Mesendoderm (in vitro differentiated cells): ENCODE measurements at regions not wholly inside any gene's neighbourhood (a gene's known extent, or its start where the extent isn't known, plus 50 kb on each side); places are given as distances from the start of the nearest gene placed in this dataset.

ENCODE experiments used
- DNase-seq: peaks from one replicate; pipeline ENCODE4 v3.0.0; 2013
- H2AK5ac ChIP-seq: 2 replicates; pipeline ENCODE4 v1.6.1; 2013; ENCODE audit warnings: low read length, inconsistent platforms
- H2BK120ac ChIP-seq: 2 replicates; pipeline ENCODE4 v1.6.1; 2013; ENCODE audit warnings: low read depth, mild to moderate bottlenecking, low read length, moderate library complexity, mixed read lengths
- H2BK15ac ChIP-seq: replicated peaks from 2 replicates; pipeline ENCODE4 v1.6.1; 2013; ENCODE audit warnings: low read depth, mild to moderate bottlenecking, moderate library complexity
- H2BK5ac ChIP-seq: 2 replicates; pipeline ENCODE4 v1.6.1; 2013; ENCODE audit warnings: low read length, inconsistent platforms
- H3K18ac ChIP-seq: 2 replicates; pipeline ENCODE4 v1.6.1; 2013; ENCODE audit warnings: mild to moderate bottlenecking, low read length, mixed read lengths
- H3K23ac ChIP-seq: one replicate; pipeline ENCODE4 v1.6.1; 2013; ENCODE audit warnings: low read length
- H3K27ac ChIP-seq: 2 replicates; pipeline ENCODE4 v1.5.1; 2013; ENCODE audit warnings: low read depth, mild to moderate bottlenecking, inconsistent platforms, low read length, moderate library complexity
- H3K27me3 ChIP-seq: 2 replicates; pipeline ENCODE4 v1.6.1; 2013; ENCODE audit warnings: low read length, control low read depth, mild to moderate bottlenecking, inconsistent platforms; ENCODE audit not compliant: insufficient read depth, poor library complexity
- H3K36me3 ChIP-seq: 2 replicates; pipeline ENCODE4 v1.6.1; 2013; ENCODE audit warnings: low read length, inconsistent platforms; ENCODE audit not compliant: control insufficient read depth, insufficient read depth
- H3K4ac ChIP-seq: one replicate; pipeline ENCODE4 v1.6.1; 2013; ENCODE audit warnings: low read depth, mild to moderate bottlenecking, low read length, moderate library complexity
- H3K4me1 ChIP-seq: 2 replicates; pipeline ENCODE4 v1.6.1; 2013; ENCODE audit warnings: low read depth, low read length, inconsistent platforms; ENCODE audit not compliant: control insufficient read depth
- H3K4me2 ChIP-seq: 2 replicates; pipeline ENCODE4 v1.6.1; 2013; ENCODE audit warnings: low read length
- H3K4me3 ChIP-seq: 2 replicates; pipeline ENCODE4 v1.5.1; 2013; ENCODE audit warnings: mild to moderate bottlenecking, low read length
- H3K56ac ChIP-seq: one replicate; pipeline ENCODE4 v1.6.1; 2013; ENCODE audit warnings: low read length
- H3K79me1 ChIP-seq: 2 replicates; pipeline ENCODE4 v1.6.1; 2013; ENCODE audit warnings: low read length, inconsistent platforms
- H3K79me2 ChIP-seq: 2 replicates; pipeline ENCODE4 v1.6.1; 2013; ENCODE audit warnings: mild to moderate bottlenecking, low read length; ENCODE audit not compliant: control insufficient read depth, insufficient read depth
- H3K9ac ChIP-seq: 2 replicates; pipeline ENCODE4 v1.6.1; 2013; ENCODE audit warnings: low read length, inconsistent platforms
- H4K5ac ChIP-seq: one replicate; pipeline ENCODE4 v1.6.1; 2013; ENCODE audit warnings: low read length
- H4K8ac ChIP-seq: one replicate; pipeline ENCODE4 v1.6.1; 2013; ENCODE audit warnings: low read depth, mild to moderate bottlenecking, control low read depth, low read length, moderate library complexity
- WGBS: extraction: QIAGEN DNeasy Blood & Tissue Kit; methylation state at CpG from one replicate; pipeline ENCODE4 v1.1.7; 2013; ENCODE audit warnings: low lambda C conversion rate, missing lambda C conversion rate; ENCODE audit not compliant: insufficient coverage; ENCODE audit errors: extremely low coverage; 5-methylcytosine and 5-hydroxymethylcytosine counted together

GRCh38 chr5:53239301-53239990 is 129.9 kb upstream of the MOCS2 start:
- H3K36me3 ChIP-seq, result no peaks in the 10 kb centered on the region
- H2AK5ac ChIP-seq, result no peak overlapping the region
- H2BK120ac ChIP-seq, result no peak overlapping the region
- H2BK15ac ChIP-seq, result no peak overlapping the region
- H4K5ac ChIP-seq, result no peak overlapping the region
- H3K4me1 ChIP-seq, result no peaks in the 10 kb centered on the region
- H3K4me3 ChIP-seq, result no peak overlapping the region
- H2BK5ac ChIP-seq, result no peak overlapping the region
- no peak overlapping the region for H3K23ac ChIP-seq
- H3K79me2 ChIP-seq, result no peaks in the 10 kb centered on the region
- H4K8ac ChIP-seq, result no peak overlapping the region
- no peaks in the 10 kb centered on the region for H3K79me1 ChIP-seq
- no peak overlapping the region for H3K4me2 ChIP-seq
- H3K27me3 ChIP-seq, result no peaks in the 10 kb centered on the region
- no peak overlapping the region for H3K27ac ChIP-seq
- H3K9ac ChIP-seq, result no peak overlapping the region
- H3K18ac ChIP-seq, result no peak overlapping the region
- no peak overlapping the region for H3K4ac ChIP-seq
- no CpG with 5 or more reads among the region's 2 CpGs for WGBS
- DNase-seq, result no peak
- no peak overlapping the region for H3K56ac ChIP-seq

DNA sequence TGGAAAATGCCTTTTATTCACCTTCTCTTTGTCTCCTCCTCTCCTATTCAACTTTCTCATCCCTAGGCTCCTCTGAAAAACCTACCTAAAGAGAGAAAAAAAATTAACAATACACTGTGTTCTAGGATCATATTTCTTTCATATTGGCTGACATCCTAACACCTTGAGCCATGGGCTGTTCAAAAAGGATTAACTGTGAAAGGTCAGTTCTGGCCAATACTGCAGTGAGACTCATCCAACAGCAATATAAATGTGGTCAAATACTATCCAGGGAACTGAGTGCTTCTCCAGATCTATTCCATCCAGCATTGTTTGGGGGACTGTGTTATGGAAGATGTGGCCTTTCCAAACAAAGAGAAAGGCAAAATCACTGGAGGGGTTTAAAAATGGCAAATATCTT is 131.1 kb upstream of the MOCS2 start:
- H3K27ac ChIP-seq, result no peak overlapping the region
- H3K56ac ChIP-seq, result no peak overlapping the region
- H3K18ac ChIP-seq, result no peak overlapping the region
- no peak overlapping the region for H3K4ac ChIP-seq
- H3K4me2 ChIP-seq, result no peak overlapping the region
- no peak overlapping the region for H4K5ac ChIP-seq
- H3K9ac ChIP-seq, result no peak overlapping the region
- H3K27me3 ChIP-seq, result no peaks in the 10 kb centered on the region
- H3K79me1 ChIP-seq, result no peaks in the 10 kb centered on the region
- H3K79me2 ChIP-seq, result no peaks in the 10 kb centered on the region
- H2BK15ac ChIP-seq, result no peak overlapping the region
- H3K36me3 ChIP-seq, result no peaks in the 10 kb centered on the region
- H2BK5ac ChIP-seq, result no peak overlapping the region
- DNase-seq, result no peak
- no peaks in the 10 kb centered on the region for H3K4me1 ChIP-seq
- no peak overlapping the region for H2BK120ac ChIP-seq
- no peak overlapping the region for H4K8ac ChIP-seq
- no peak overlapping the region for H2AK5ac ChIP-seq
- no peak overlapping the region for H3K4me3 ChIP-seq
- H3K23ac ChIP-seq, result no peak overlapping the region

DNA sequence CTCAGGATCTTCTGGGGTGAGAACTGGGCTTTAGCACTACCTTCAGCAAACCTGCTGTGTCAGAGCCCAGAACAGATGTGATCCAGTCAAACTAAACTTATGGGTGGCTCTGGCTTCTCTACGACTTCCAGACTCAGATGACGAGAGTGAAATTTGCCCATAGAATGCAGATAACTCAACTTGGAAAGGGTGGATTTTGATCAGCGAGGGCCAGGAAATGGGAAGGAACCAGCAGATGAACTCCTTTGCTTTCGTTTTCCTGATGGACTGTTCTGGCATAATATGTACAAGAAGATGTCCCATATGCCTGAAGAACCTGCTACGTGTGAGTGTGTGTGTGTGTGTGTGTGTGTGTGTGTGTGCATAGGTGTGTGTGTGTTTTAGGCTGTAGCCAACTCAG is 132.0 kb upstream of the MOCS2 start:
- H3K4ac ChIP-seq, result no peak overlapping the region
- H2BK5ac ChIP-seq, result no peak overlapping the region
- no CpG with 5 or more reads among the region's 5 CpGs for WGBS
- no peaks in the 10 kb centered on the region for H3K79me2 ChIP-seq
- no peak overlapping the region for H3K4me2 ChIP-seq
- H4K8ac ChIP-seq, result no peak overlapping the region
- H3K56ac ChIP-seq, result no peak overlapping the region
- no peaks in the 10 kb centered on the region for H3K79me1 ChIP-seq
- H4K5ac ChIP-seq, result no peak overlapping the region
- H3K27ac ChIP-seq, result no peak overlapping the region
- H2AK5ac ChIP-seq, result no peak overlapping the region
- no peak overlapping the region for H3K9ac ChIP-seq
- H2BK15ac ChIP-seq, result no peak overlapping the region
- H3K23ac ChIP-seq, result no peak overlapping the region
- H3K4me1 ChIP-seq, result no peaks in the 10 kb centered on the region
- no peak overlapping the region for H3K18ac ChIP-seq
- no peak overlapping the region for H2BK120ac ChIP-seq
- H3K27me3 ChIP-seq, result no peaks in the 10 kb centered on the region
- no peaks in the 10 kb centered on the region for H3K36me3 ChIP-seq
- no peak for DNase-seq
- no peak overlapping the region for H3K4me3 ChIP-seq

- Histone ChIP-seq H3K18ac (no peak overlapping the region), H2BK5ac (no peak overlapping the region), H3K79me2 (no peaks in the 10 kb centered on the region), H3K56ac (no peak overlapping the region), H3K4me1 (no peaks in the 10 kb centered on the region), H2AK5ac (no peak overlapping the region), H3K4me2 (no peak overlapping the region), H2BK120ac (no peak overlapping the region), H3K23ac (no peak overlapping the region), H3K4ac (no peak overlapping the region), H4K8ac (no peak overlapping the region), H4K5ac (no peak overlapping the region), H3K4me3 (no peak overlapping the region), H3K36me3 (no peaks in the 10 kb centered on the region), H3K27ac (no peak overlapping the region), H3K79me1 (no peaks in the 10 kb centered on the region), H2BK15ac (no peak overlapping the region), H3K27me3 (no peaks in the 10 kb centered on the region), H3K9ac (no peak overlapping the region)
- no peak for DNase-seq
- WGBS, result no CpG with 5 or more reads among the region's 3 CpGs
Observed at GRCh38 chr5:53243403-53243802, 133.8 kb upstream of the MOCS2 start.

- Histone ChIP-seq H2BK15ac (no peak overlapping the region), H3K18ac (no peak overlapping the region), H3K36me3 (no peaks in the 10 kb centered on the region), H3K4me3 (no peak overlapping the region), H4K8ac (no peak overlapping the region), H3K23ac (no peak overlapping the region), H2AK5ac (no peak overlapping the region), H4K5ac (no peak overlapping the region), H3K9ac (no peak overlapping the region), H3K4me1 (no peaks in the 10 kb centered on the region), H3K27ac (no peak overlapping the region), H3K27me3 (no peaks in the 10 kb centered on the region), H3K4me2 (no peak overlapping the region), H3K79me1 (no peaks in the 10 kb centered on the region), H2BK5ac (no peak overlapping the region), H3K4ac (no peak overlapping the region), H3K79me2 (no peaks in the 10 kb centered on the region), H3K56ac (no peak overlapping the region), H2BK120ac (no peak overlapping the region)
- no CpG with 5 or more reads among the region's 8 CpGs for WGBS
- no peak for DNase-seq
Observed at GRCh38 chr5:53246042-53246836, 136.7 kb upstream of the MOCS2 start.
